ENCODE measurements at regions not wholly inside any gene's neighbourhood (a gene's known extent, or its start where the extent isn't known, plus 50 kb on each side); places are given as distances from the start of the nearest gene placed in this dataset. TPM values are rescaled to one million over a fixed set of nuclear protein-coding genes. Genes with fewer than 3 reads are reported as not detected.
"Not testable (repeated sequence)": the region's sequence is repeated elsewhere in the genome, so short reads cannot be mapped to it uniquely, and the experiment has no call there.

GRCh38 chr4:49588401-49588800, 602.3 kb downstream of the CWH43 start:
- intact Hi-C loops (cut with micrococcal nuclease; ENCODE audit: unreplicated experiment); FAIRE-seq; BruUV-seq (replicated peaks): not testable (repeated sequence)

GRCh38 chr4:49618436-49618835, 632.4 kb downstream of the CWH43 start:
- H3K9ac ChIP-seq (ENCODE audit: control insufficient read depth, insufficient read depth, low read length); H3K9me3 ChIP-seq (replicated peaks; ENCODE audit: control insufficient read depth, insufficient read depth, low read length); H3K4me2 ChIP-seq (ENCODE audit: control insufficient read depth, insufficient read depth); ATAC-seq; FAIRE-seq; H2AFZ ChIP-seq (ENCODE audit: control insufficient read depth, low read depth, low read length); intact Hi-C loops (cut with micrococcal nuclease; ENCODE audit: unreplicated experiment); RAD21 ChIA-PET (ENCODE audit: unreplicated experiment); POLR2A ChIA-PET; H3K4me1 ChIP-seq (ENCODE audit: control insufficient read depth, insufficient read depth, low read length); in situ Hi-C loops (cut with MboI); DNase-seq (ENCODE audit: low read depth, low spot score); H4K20me1 ChIP-seq (ENCODE audit: control insufficient read depth, insufficient read depth); CTCF ChIA-PET; H3K27ac ChIP-seq (ENCODE audit: control insufficient read depth, insufficient read depth); BruUV-seq (replicated peaks); H3K36me3 ChIP-seq (ENCODE audit: control insufficient read depth in 2 of 2, insufficient read depth in 2 of 2, low read length in 1 of 2); H3K27me3 ChIP-seq (replicated peaks in 1 of 2; ENCODE audit: control insufficient read depth in 2 of 2, insufficient read depth in 2 of 2, low read length in 1 of 2); H3K79me2 ChIP-seq (ENCODE audit: control insufficient read depth, insufficient read depth, low read length); SMC1A ChIA-PET (ENCODE audit: uncharacterized antibody, unreplicated experiment); H3K4me3 ChIP-seq: not testable (repeated sequence)
- WGBS (ENCODE audit: insufficient coverage, insufficient replicate concordance, low lambda C conversion rate, missing lambda C conversion rate): 18% methylated on average over 10 of the region's 12 CpGs

More at GRCh38 chr4:49588401-49588800, 602.3 kb downstream of the CWH43 start:
- 7% methylated on average over 7 of the region's 7 CpGs for WGBS (ENCODE audit: insufficient coverage, insufficient replicate concordance, low lambda C conversion rate, missing lambda C conversion rate)
- CTCF ChIA-PET; H3K4me3 ChIP-seq; H3K36me3 ChIP-seq (ENCODE audit: control insufficient read depth in 2 of 2, insufficient read depth in 2 of 2, low read length in 1 of 2); H3K79me2 ChIP-seq (ENCODE audit: control insufficient read depth, insufficient read depth, low read length); RAD21 ChIA-PET (ENCODE audit: unreplicated experiment); in situ Hi-C loops (cut with MboI); SMC1A ChIA-PET (ENCODE audit: uncharacterized antibody, unreplicated experiment); H3K9me3 ChIP-seq (replicated peaks; ENCODE audit: control insufficient read depth, insufficient read depth, low read length); H3K4me1 ChIP-seq (ENCODE audit: control insufficient read depth, insufficient read depth, low read length); H3K4me2 ChIP-seq (ENCODE audit: control insufficient read depth, insufficient read depth); DNase-seq (ENCODE audit: low read depth, low spot score); POLR2A ChIA-PET; ATAC-seq; H3K9ac ChIP-seq (ENCODE audit: control insufficient read depth, insufficient read depth, low read length); H2AFZ ChIP-seq (ENCODE audit: control insufficient read depth, low read depth, low read length); H3K27ac ChIP-seq (ENCODE audit: control insufficient read depth, insufficient read depth); H3K27me3 ChIP-seq (replicated peaks in 1 of 2; ENCODE audit: control insufficient read depth in 2 of 2, insufficient read depth in 2 of 2, low read length in 1 of 2); H4K20me1 ChIP-seq (ENCODE audit: control insufficient read depth, insufficient read depth): not testable (repeated sequence)

- ATAC-seq; H4K20me1 ChIP-seq (ENCODE audit: control insufficient read depth, insufficient read depth); FAIRE-seq; in situ Hi-C loops (cut with MboI); RAD21 ChIA-PET (ENCODE audit: unreplicated experiment); CTCF ChIA-PET; H3K9me3 ChIP-seq (replicated peaks; ENCODE audit: control insufficient read depth, insufficient read depth, low read length); H3K27ac ChIP-seq (ENCODE audit: control insufficient read depth, insufficient read depth); H3K9ac ChIP-seq (ENCODE audit: control insufficient read depth, insufficient read depth, low read length); BruUV-seq (replicated peaks); H2AFZ ChIP-seq (ENCODE audit: control insufficient read depth, low read depth, low read length); H3K4me1 ChIP-seq (ENCODE audit: control insufficient read depth, insufficient read depth, low read length); H3K4me3 ChIP-seq; H3K4me2 ChIP-seq (ENCODE audit: control insufficient read depth, insufficient read depth); SMC1A ChIA-PET (ENCODE audit: uncharacterized antibody, unreplicated experiment); H3K79me2 ChIP-seq (ENCODE audit: control insufficient read depth, insufficient read depth, low read length); intact Hi-C loops (cut with micrococcal nuclease; ENCODE audit: unreplicated experiment); POLR2A ChIA-PET; H3K36me3 ChIP-seq (ENCODE audit: control insufficient read depth in 2 of 2, insufficient read depth in 2 of 2, low read length in 1 of 2); H3K27me3 ChIP-seq (replicated peaks in 1 of 2; ENCODE audit: control insufficient read depth in 2 of 2, insufficient read depth in 2 of 2, low read length in 1 of 2); DNase-seq (ENCODE audit: low read depth, low spot score): not testable (repeated sequence)
- WGBS (ENCODE audit: insufficient coverage, insufficient replicate concordance, low lambda C conversion rate, missing lambda C conversion rate): 56% methylated on average over 12 of the region's 12 CpGs
Observed at GRCh38 chr4:49626478-49626877, 640.4 kb downstream of the CWH43 start.

Small RNA genes lying in the stretch of these regions (small RNA-seq; reads per million reads assigned to genes)
- gene AC119751.2: not detected
- gene AC119751.6: not detected
- gene AC119751.7: not detected
- gene AC119751.8: not detected
